HG03064 (cell line): ENCODE measurements at regions not wholly inside any gene's neighbourhood (a gene's known extent, or its start where the extent isn't known, plus 50 kb on each side); places are given as distances from the start of the nearest gene placed in this dataset.

Experiments
- ATAC-seq: cut with Tn5 transposase; IDR thresholded peaks from one replicate; pipeline ENCODE4 v1.9.1; 2021; ENCODE audit warnings: low read depth; ENCODE audit not compliant: unreplicated experiment

- no peak for ATAC-seq
These were observed 428.5 kb downstream of the ADAMTS20 start for GRCh38 chr12:43123461-43123860.

GRCh38 chr12:43120150-43120549 is 431.9 kb downstream of the ADAMTS20 start:
- ATAC-seq: no peak

GRCh38 chr12:43118881-43119280 is 433.1 kb downstream of the ADAMTS20 start:
- ATAC-seq: no peak

GRCh38 chr12:43118234-43118633 is 433.8 kb downstream of the ADAMTS20 start:
- ATAC-seq: no peak

GRCh38 chr12:43117226-43117930 is 434.6 kb downstream of the ADAMTS20 start:
- ATAC-seq: no peak

- no peak for ATAC-seq
These were observed 436.4 kb downstream of the ADAMTS20 start for GRCh38 chr12:43115441-43116160.

- no peak for ATAC-seq
These were observed 437.7 kb downstream of the ADAMTS20 start for GRCh38 chr12:43114316-43114715.

GRCh38 chr12:43113616-43114015 is 438.4 kb downstream of the ADAMTS20 start:
- no peak for ATAC-seq

- ATAC-seq: no peak
These were observed 438.9 kb downstream of the ADAMTS20 start for GRCh38 chr12:43113135-43113534.

GRCh38 chr12:43112101-43112920 is 439.7 kb downstream of the ADAMTS20 start:
- no peak for ATAC-seq

GRCh38 chr12:43111608-43112007 is 440.4 kb downstream of the ADAMTS20 start:
- no peak for ATAC-seq

GRCh38 chr12:43109631-43110345 is 442.2 kb downstream of the ADAMTS20 start:
- ATAC-seq: no peak

- ATAC-seq: no peak
These were observed 443.3 kb downstream of the ADAMTS20 start for GRCh38 chr12:43108656-43109055.

GRCh38 chr12:43107026-43107775 is 444.8 kb downstream of the ADAMTS20 start:
- no peak for ATAC-seq

GRCh38 chr12:43106355-43106754 is 445.6 kb downstream of the ADAMTS20 start:
- no peak for ATAC-seq

GRCh38 chr12:43105426-43105981 is 446.5 kb downstream of the ADAMTS20 start:
- no peak for ATAC-seq

- no peak for ATAC-seq
These were observed 447.5 kb downstream of the ADAMTS20 start for GRCh38 chr12:43104494-43104893.

- ATAC-seq: no peak
These were observed 448.1 kb downstream of the ADAMTS20 start for GRCh38 chr12:43103866-43104265.

GRCh38 chr12:43102546-43103264 is 449.3 kb downstream of the ADAMTS20 start:
- ATAC-seq: no peak
